Astrocyte (in vitro differentiated cells and primary cell): ENCODE measurements at regions not wholly inside any gene's neighbourhood (a gene's known extent, or its start where the extent isn't known, plus 50 kb on each side); places are given as distances from the start of the nearest gene placed in this dataset.

ENCODE experiments used
- DNase-seq: peaks from one replicate; pipeline ENCODE4 v3.0.0-alpha.2; 2010; ENCODE audit warnings: low read depth
- FAIRE-seq: peaks from 2 replicates; lab custom pipeline; 2011; peaks lifted over from hg19 to GRCh38; lab: Jason Lieb, UNC
- H2AFZ ChIP-seq: 2 replicates; pipeline ENCODE4 v1.6.0; 2012; ENCODE audit warnings: low read depth, low read length, inconsistent platforms
- H3K27ac ChIP-seq: 2 replicates; pipeline ENCODE4 v1.5.1; 2011; ENCODE audit warnings: low read depth, low read length, inconsistent platforms
- H3K27me3 ChIP-seq: 2 replicates; pipeline ENCODE4 v1.6.0; 2011; ENCODE audit warnings: low read length, inconsistent platforms; ENCODE audit not compliant: insufficient read depth
- H3K36me3 ChIP-seq: 2 replicates; pipeline ENCODE4 v1.5.1; 2011; ENCODE audit warnings: low read length, inconsistent platforms; ENCODE audit not compliant: insufficient read depth
- H3K4me1 ChIP-seq: 2 replicates; pipeline ENCODE4 v1.5.1; 2011; ENCODE audit warnings: low read length, inconsistent platforms; ENCODE audit not compliant: insufficient read depth
- H3K4me2 ChIP-seq: 2 replicates; pipeline ENCODE4 v1.6.0; 2012; ENCODE audit warnings: low read length, inconsistent platforms
- H3K4me3 ChIP-seq: 2 replicates; pipeline ENCODE4 v1.5.1; 2011; ENCODE audit warnings: low read depth, mild to moderate bottlenecking, low read length, inconsistent platforms; ENCODE audit not compliant: insufficient read depth
- H3K79me2 ChIP-seq: 2 replicates; pipeline ENCODE4 v1.6.0; 2012; ENCODE audit warnings: mild to moderate bottlenecking, low read length, inconsistent platforms; ENCODE audit not compliant: insufficient read depth
- H3K9ac ChIP-seq: 2 replicates; pipeline ENCODE4 v1.6.0; 2012; ENCODE audit warnings: mild to moderate bottlenecking, low read length, inconsistent platforms
- H3K9me3 ChIP-seq: 2 replicates; pipeline ENCODE4 v1.5.1; 2012; ENCODE audit warnings: low read depth, mild to moderate bottlenecking, low read length, inconsistent platforms; ENCODE audit not compliant: insufficient read depth
- H4K20me1 ChIP-seq: 2 replicates; pipeline ENCODE4 v1.6.0; 2012; ENCODE audit warnings: low read length, inconsistent platforms; ENCODE audit not compliant: insufficient read depth
- H3K27ac Mint-ChIP-seq: one replicate; pipeline ENCODE4 v1.8.0; 2021; ENCODE audit warnings: mild to moderate bottlenecking, mixed read lengths; ENCODE audit not compliant: unreplicated experiment
- H3K27me3 Mint-ChIP-seq: one replicate; pipeline ENCODE4 v1.8.0; 2021; ENCODE audit warnings: low read depth, mixed read lengths; ENCODE audit not compliant: unreplicated experiment
- H3K36me3 Mint-ChIP-seq: one replicate; pipeline ENCODE4 v1.8.0; 2021; ENCODE audit warnings: low read depth, mixed read lengths; ENCODE audit not compliant: unreplicated experiment
- H3K4me1 Mint-ChIP-seq: one replicate; pipeline ENCODE4 v1.8.0; 2021; ENCODE audit warnings: low read depth, mixed read lengths; ENCODE audit not compliant: unreplicated experiment
- H3K4me3 Mint-ChIP-seq: one replicate; pipeline ENCODE4 v1.8.0; 2021; ENCODE audit warnings: mild to moderate bottlenecking, moderate library complexity, mixed read lengths; ENCODE audit not compliant: unreplicated experiment
- H3K9me3 Mint-ChIP-seq: one replicate; pipeline ENCODE4 v1.8.0; 2021; ENCODE audit warnings: mild to moderate bottlenecking, mixed read lengths; ENCODE audit not compliant: unreplicated experiment
- EZH2 ChIP-seq: IDR thresholded peaks from 2 replicates; pipeline ENCODE4 v1.6.1; 2012; ENCODE audit warnings: mild to moderate bottlenecking, low read length, inconsistent platforms; ENCODE audit not compliant: insufficient read depth
- TF ChIP-seq, protein P1 (sequence below): IDR thresholded peaks from 2 replicates; pipeline ENCODE4 v1.5.1; 2011; ENCODE audit warnings: low read depth, mild to moderate bottlenecking, inconsistent platforms, low read length, moderate library complexity; ENCODE audit not compliant: insufficient read depth

DNA sequence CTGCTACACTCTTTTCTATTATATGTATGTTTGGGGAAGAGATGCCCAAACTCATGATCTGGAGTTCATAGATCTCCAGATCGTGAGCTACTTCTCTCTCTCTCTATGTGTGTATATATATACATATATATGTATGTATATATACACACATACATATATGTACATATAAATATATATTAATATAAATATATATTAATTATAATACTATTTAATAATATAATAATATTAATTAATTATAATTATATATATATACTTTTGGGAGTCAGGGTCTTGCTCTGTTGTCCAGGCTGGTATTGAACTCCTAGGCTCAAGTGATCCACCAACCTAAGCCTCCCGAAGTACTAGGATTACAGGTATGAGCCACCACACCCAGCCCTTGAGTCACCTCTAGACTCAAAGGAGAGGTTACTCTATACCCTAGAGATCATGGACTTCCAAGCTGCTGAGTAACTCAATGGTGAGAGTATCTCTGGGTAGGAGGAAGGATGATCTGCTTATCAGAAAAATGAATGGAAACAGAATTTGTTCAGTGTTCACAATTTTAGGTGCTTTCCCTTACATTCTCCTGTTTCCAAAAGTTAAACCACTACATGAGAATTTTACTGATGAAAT is 463.5 kb upstream of the TRIB2 start:
- Mint-ChIP-seq H3K27ac (no peak overlapping the region), H3K9me3 (no peaks in the 10 kb centered on the region), H3K36me3 (no peaks in the 10 kb centered on the region), H3K4me1 (no peaks in the 10 kb centered on the region), H3K4me3 (no peak overlapping the region), H3K27me3 (no peaks in the 10 kb centered on the region)
- H3K4me2 ChIP-seq: no peak overlapping the region
- no peaks in the 10 kb centered on the region for H3K27me3 ChIP-seq
- no peak for DNase-seq
- no peaks in the 10 kb centered on the region for H3K79me2 ChIP-seq
- no peaks in the 10 kb centered on the region for H3K36me3 ChIP-seq
- H3K9ac ChIP-seq: no peak overlapping the region
- no peaks in the 10 kb centered on the region for H4K20me1 ChIP-seq
- TF ChIP-seq, protein P1, sequence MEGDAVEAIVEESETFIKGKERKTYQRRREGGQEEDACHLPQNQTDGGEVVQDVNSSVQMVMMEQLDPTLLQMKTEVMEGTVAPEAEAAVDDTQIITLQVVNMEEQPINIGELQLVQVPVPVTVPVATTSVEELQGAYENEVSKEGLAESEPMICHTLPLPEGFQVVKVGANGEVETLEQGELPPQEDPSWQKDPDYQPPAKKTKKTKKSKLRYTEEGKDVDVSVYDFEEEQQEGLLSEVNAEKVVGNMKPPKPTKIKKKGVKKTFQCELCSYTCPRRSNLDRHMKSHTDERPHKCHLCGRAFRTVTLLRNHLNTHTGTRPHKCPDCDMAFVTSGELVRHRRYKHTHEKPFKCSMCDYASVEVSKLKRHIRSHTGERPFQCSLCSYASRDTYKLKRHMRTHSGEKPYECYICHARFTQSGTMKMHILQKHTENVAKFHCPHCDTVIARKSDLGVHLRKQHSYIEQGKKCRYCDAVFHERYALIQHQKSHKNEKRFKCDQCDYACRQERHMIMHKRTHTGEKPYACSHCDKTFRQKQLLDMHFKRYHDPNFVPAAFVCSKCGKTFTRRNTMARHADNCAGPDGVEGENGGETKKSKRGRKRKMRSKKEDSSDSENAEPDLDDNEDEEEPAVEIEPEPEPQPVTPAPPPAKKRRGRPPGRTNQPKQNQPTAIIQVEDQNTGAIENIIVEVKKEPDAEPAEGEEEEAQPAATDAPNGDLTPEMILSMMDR: no peak
- TF ChIP-seq EZH2: no peak
- no peaks in the 10 kb centered on the region for H3K9me3 ChIP-seq
- no peak overlapping the region for H3K27ac ChIP-seq
- H2AFZ ChIP-seq: no peak overlapping the region
- H3K4me1 ChIP-seq: no peaks in the 10 kb centered on the region
- no peak for FAIRE-seq
- no peak overlapping the region for H3K4me3 ChIP-seq

DNA sequence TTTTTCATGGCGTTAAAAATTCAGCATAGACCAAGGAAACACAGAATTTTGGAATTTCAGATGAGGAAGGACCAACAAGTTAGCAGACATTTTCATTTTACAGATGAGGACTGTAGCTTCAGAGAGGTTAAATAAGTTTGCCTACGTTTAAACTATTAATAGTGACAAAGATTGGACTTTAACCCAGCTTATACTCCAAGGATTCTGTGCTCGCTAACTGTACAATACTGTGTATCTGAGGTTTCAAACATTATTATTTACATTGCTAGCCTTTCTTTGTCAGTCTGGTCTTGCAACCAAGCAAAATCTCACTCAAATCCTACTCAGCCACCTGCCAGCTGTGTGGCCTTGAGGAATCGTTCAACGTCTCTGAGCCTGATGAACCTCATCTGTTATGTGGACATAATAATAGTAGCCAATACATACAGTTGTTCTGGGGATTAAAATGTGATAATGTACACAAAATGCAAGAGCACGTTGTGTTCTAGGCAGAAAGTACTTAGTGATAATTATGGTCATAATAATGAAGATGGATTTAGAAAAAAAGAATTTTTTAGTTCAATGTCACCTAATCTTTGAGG is 462.4 kb upstream of the TRIB2 start:
- TF ChIP-seq, protein P1: no peak
- no peak for TF ChIP-seq EZH2
- no peak for FAIRE-seq
- no peak overlapping the region for H3K4me2 ChIP-seq

DNA sequence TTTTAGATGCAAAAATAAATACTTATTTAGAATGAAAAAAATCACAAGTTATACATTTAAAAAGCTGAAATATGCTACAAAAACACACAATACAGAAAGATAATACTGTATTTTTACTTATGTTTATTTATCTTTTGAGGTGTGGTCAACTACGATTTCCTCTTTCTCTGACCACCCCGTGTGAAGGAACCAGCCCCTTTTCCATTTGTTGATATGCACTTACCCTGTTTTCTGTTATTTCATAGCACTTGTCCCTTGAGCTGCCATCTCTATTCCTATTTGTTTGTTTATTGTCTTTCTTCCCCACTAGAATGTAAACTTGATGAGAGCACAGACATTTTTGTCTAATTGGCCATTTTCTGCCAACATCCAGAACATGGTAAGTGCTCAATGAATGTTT is 460.5 kb upstream of the TRIB2 start:
- Mint-ChIP-seq H3K4me1 (no peaks in the 10 kb centered on the region), H3K27ac (no peak overlapping the region), H3K9me3 (no peaks in the 10 kb centered on the region), H3K27me3 (no peaks in the 10 kb centered on the region), H3K4me3 (no peak overlapping the region), H3K36me3 (no peaks in the 10 kb centered on the region)
- Histone ChIP-seq H3K4me1 (no peaks in the 10 kb centered on the region), H4K20me1 (no peaks in the 10 kb centered on the region), H3K9ac (no peak overlapping the region), H3K4me2 (no peak overlapping the region), H3K9me3 (no peaks in the 10 kb centered on the region), H2AFZ (no peak overlapping the region), H3K4me3 (no peak overlapping the region), H3K79me2 (no peaks in the 10 kb centered on the region), H3K27ac (no peak overlapping the region), H3K27me3 (no peaks in the 10 kb centered on the region), H3K36me3 (no peaks in the 10 kb centered on the region)
- FAIRE-seq (no peak), DNase-seq (no peak)
- TF ChIP-seq, protein P1: no peak
- TF ChIP-seq EZH2: no peak

More for the DNA sequence above, 462.4 kb upstream of the TRIB2 start:
- H3K36me3 ChIP-seq: no peaks in the 10 kb centered on the region
- H3K27ac ChIP-seq: no peak overlapping the region
- H2AFZ ChIP-seq: no peak overlapping the region
- H3K9me3 Mint-ChIP-seq: no peaks in the 10 kb centered on the region
- no peaks in the 10 kb centered on the region for H3K36me3 Mint-ChIP-seq
- H3K4me1 Mint-ChIP-seq: no peaks in the 10 kb centered on the region
- no peak overlapping the region for H3K4me3 ChIP-seq
- H3K27me3 Mint-ChIP-seq: no peaks in the 10 kb centered on the region
- DNase-seq: no peak
- H3K4me3 Mint-ChIP-seq: no peak overlapping the region
- no peaks in the 10 kb centered on the region for H3K27me3 ChIP-seq
- H3K27ac Mint-ChIP-seq: no peak overlapping the region
- H3K79me2 ChIP-seq: no peaks in the 10 kb centered on the region
- no peak overlapping the region for H3K9ac ChIP-seq
- H3K4me1 ChIP-seq: no peaks in the 10 kb centered on the region
- H3K9me3 ChIP-seq: no peaks in the 10 kb centered on the region
- no peaks in the 10 kb centered on the region for H4K20me1 ChIP-seq
